HPDE6-E6E7 (cell line): ENCODE measurements at regions not wholly inside any gene's neighbourhood (a gene's known extent, or its start where the extent isn't known, plus 50 kb on each side); places are given as distances from the start of the nearest gene placed in this dataset.

Experiments
- DNase-seq: peaks from one replicate; pipeline ENCODE4 v3.0.0; 2011; ENCODE audit warnings: missing footprints; ENCODE audit errors: extremely low spot score

GRCh38 chr6:137734005-137734874, 132.8 kb upstream of the TNFAIP3 start:
- DNase-seq, result no peak

- DNase-seq, result no peak
These were observed 132.2 kb upstream of the TNFAIP3 start for GRCh38 chr6:137734875-137735182.

DNA sequence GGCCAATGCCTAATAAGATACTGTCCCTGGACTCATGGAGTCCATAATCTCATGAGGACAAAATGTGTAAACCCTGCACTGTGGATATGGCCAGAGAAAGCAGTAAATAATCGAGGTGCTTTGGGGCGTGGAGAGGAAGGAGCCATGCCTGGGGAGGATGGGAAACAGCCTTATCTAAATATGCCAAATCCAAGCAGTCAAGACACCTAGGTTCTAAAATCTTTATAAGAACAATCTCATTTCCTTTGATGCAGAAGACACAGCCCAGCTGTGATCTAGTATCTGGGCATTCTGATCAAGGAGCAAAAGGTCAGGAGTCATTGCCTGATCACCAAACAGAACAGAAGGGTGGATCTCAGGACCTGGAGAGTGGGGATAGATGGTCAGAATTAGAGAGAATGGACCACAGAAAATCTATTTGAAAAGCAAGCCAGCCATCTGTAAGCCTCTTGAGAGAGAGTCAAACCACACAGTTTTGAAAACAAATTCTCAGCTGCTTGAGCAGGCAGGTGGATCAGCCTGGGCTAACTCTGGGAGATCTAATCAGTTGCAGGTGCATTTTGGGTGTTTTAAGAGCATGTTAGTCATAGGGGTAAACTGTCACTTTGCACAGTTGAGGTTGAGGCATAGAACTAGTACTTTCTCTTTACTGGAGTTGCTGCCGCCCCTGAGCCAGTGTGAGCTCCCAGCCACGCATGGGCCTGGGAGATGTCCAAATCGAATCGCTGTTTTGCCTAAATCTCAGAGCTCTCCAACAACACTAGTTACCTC, 130.8 kb upstream of the TNFAIP3 start:
- DNase-seq, result no peak

DNA sequence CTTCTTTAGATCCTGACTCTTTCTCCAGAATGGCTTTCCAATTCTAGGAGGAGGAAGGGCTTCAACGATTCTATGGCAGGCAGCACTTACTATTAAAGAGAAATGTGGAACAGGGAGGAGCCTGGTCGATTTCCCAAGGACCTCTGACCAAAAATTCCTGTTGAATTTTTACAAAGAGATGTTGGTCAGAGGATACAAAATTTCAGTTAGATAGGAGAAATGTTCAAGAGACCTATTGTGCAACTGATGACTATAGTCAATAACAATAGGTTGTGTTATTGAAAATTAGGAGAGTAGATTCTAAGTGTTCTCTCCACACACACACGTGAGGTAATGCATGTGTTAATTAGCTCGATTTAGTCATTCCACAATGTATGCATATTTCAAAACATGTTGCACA, 130.1 kb upstream of the TNFAIP3 start:
- no peak for DNase-seq

DNA sequence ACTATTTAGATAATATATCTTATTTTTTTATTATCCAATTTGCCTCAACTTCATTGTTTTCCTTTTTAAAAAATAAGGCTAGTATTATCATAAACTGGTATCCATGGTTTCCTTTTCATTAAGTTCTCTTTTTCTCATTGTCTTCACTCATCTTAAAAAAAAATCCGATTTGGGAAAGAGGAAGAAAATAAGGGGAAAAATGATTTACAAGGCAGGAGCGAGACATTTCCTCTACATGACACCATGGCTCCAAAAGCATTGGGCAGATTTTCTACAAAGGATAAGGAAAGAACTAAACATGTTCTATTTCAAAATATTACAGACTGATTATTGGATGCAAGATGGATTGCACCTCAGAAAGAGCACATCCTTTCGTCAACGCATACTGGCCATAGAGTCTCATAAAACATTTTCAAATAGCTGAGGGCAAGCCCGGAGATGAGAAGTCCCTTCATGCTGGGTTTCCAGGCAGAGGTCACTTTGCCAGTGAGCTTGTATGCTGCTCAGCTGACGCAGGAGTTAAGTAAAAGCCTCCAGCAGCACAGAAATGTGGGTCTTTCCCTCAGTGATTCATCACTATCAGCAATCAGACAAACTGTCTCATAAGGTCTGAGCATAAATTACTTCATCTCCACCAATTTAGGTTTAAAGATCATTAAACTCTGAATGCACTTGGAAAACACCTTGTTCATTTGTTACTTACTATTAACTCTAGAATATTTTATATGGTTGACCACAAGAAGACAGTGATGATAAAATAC, 129.0 kb upstream of the TNFAIP3 start:
- no peak for DNase-seq

GRCh38 chr6:137738931-137739504, 128.0 kb upstream of the TNFAIP3 start:
- DNase-seq, result no peak

DNA sequence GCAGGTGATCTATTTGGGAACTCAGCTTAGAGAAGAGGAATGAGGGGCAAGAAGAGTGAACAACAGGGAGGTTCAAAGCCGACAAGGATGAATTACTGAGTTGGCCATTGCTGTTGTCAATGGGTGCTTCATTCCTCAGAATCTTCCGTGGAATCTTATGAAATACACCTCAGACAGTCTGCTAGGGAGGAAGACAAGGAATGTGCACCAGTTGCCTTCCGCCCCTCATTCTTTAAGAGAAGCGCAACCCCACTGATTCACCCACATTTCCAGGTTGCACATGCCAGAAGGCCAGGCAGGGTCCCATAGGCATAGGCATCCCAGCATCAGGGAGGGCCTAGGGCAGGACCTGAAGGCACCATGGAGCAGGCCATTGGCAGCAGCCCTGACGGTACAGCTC, 127.5 kb upstream of the TNFAIP3 start:
- no peak for DNase-seq

- DNase-seq, result no peak
These were observed 126.8 kb upstream of the TNFAIP3 start for GRCh38 chr6:137740091-137740755.

DNA sequence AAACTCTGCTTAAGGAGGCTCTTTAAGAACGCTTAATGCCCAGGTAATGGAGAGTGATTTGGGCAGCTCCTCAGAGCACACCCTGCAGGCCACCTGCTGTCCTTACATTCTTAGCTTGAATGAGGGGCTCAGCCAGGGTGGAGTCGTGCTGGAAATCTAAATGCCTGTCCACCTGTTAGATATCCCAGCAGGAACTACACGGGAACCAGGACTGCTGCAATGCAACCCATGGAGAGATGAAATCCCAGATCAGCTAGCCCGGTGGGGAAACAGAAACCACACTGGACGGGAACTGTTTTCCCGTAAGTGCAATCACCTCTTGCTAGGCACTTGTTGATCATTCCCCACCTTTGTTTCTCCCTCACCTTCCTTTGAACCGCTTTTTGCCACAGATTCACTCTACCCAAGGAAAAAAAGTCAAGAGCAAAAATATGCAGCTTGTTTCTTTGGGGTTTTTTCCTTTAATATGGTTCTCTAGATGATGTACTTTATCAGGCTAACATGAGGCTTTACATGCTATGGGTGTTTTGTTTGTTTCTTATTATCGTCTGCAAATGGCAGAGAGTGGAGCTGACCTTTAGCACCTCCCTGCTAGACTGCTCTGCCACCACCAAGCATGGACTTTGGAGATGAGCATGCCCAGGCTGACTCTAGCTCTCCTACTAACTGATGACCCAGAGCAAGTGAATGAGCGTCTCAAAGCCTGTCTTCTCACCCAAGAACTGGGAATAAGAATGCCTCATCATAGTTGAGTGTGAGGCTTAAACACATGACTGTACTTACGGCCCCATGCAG, 125.9 kb upstream of the TNFAIP3 start:
- no peak for DNase-seq

GRCh38 chr6:137743493-137743892, 123.6 kb upstream of the TNFAIP3 start:
- DNase-seq, result no peak

DNA sequence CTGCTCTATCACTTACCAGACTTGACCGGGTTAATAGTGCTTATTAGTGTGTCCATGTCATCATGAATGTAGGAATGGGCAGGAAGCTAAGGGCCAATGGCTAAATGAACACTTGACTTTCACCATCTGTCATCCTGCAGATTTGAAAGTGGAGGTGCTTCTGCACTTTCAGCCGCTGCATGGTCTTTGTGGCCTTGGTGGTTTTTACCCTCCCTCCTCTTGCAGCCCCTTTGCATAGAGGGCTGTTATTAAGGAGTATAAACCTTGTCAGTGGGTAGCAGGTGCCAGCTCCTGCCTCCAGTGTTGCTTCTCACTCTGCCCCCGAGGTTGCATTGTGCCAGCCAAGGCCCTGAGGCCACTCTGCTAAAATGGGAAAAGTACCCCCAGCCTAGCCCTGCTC, 122.2 kb upstream of the TNFAIP3 start:
- no peak for DNase-seq

DNA sequence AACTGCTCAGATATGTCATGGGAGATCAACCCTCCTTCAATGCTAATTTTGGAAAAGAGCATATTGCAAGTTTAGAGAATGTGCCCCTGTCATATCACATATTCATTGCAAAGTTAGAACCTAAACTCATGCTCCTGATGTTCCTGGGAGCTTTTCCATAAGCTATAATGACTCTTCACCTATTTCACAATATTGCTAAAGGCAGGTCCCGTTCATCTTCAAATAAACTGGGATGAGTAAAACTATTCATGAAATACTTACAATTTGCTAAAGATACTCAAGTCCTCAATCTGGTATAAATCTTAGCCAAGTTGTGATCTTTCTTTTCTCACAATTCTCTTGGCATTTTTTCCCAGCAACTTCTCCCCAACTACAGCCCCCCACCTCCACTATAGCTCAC, 121.7 kb upstream of the TNFAIP3 start:
- DNase-seq, result no peak

GRCh38 chr6:137746264-137746663, 120.8 kb upstream of the TNFAIP3 start:
- no peak for DNase-seq

DNA sequence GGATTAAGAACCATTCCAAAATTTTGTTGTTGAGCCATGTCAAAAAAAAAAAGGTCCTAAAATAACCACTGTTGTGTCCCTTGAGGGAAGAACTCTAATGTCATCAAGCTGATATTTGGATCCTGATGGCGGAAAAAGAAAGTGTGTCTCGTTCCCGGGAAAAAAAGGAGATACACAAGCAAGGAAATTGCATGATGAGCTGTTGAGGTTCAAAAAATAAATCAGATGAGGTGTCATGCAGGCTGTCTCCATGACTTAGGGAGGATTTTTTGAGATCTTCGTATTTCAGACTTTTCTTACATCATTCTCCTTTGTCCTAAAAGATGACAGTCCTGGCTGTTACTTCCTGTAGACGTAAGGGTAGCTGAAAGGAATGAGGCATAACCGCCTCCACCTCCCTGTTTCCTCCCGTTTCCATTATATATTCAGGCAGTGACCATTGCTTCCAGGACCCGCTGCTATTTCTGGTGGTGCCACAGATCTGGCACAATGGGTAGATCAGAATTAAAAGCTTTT, 117.3 kb upstream of the TNFAIP3 start:
- no peak for DNase-seq

- DNase-seq, result no peak
These were observed 116.8 kb upstream of the TNFAIP3 start for GRCh38 chr6:137750297-137750696.

DNA sequence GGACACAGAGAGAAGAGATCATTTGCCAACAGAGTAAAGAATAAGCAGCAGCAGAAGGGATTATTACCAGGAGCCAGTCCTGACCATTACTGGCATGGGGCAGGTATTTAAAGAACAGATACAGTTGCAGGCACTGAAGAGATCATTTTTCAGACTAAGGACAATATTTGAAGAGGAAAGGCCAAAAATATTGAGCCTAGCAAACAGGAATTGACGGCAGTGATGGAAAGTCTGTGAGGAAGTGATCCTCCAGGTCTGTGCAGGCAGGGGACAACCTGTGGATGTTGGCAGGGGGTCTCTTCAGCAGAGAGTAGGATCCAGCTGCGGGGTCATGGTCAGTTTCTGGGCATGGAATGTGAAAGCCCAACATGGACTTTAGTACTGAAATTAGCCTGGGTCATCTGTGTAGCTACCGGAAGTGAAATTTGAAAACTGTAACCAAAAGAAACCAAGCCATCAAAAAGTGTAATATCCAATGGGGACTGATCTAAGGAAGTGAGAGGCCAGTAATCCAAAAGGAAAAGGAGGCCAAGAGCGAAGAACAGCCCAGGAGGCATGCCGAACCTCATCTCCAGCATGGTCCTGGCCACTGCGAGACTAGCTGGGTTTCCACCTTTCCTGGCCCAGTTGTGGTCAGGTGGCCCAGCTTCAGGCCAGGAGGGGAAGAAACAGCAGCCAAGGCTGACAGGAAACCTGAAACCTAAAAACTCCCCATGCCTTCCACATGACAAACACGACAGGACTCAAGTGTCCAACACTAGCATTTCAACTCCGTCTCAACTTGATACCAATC, 115.1 kb upstream of the TNFAIP3 start:
- no peak for DNase-seq

- DNase-seq, result no peak
These were observed 112.7 kb upstream of the TNFAIP3 start for GRCh38 chr6:137754366-137754765.

DNA sequence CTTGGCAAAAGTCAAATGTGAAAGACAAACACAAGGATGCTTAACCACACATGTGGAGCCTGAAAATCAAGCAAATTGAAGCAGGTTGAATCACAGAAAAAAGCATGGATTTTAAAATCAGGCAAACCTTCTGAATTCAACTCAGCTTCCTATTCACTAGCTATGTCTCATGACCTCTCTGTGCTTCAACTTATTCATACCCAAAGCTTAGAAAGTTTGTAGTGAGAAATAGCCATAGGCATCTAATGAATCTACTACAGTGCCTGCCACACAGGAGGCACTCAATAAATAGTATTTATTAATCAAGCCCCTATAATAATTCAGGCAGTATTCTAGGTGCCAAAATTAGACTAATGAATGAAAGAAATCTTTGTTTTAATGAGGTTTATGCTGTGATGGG, 112.2 kb upstream of the TNFAIP3 start:
- no peak for DNase-seq

DNA sequence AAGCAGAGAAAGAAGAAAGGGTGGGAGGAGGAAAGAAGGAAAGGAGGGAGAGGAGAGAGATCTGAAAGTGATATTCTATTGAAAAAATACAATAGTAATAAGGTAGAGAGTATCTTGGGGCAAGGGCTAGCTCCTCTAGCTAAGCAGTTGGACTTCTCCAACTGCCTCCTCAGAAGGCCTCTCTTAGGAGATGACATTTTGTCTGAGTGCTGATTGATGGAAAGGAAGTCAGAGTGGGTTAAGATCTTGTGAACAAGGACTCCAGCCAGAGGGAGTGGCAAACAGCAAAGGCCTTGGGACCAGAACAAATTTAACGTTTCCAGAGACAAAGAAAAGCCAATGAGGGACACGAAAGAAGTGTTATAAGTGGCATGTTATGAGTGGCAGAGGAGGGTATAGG, 111.8 kb upstream of the TNFAIP3 start:
- no peak for DNase-seq

DNA sequence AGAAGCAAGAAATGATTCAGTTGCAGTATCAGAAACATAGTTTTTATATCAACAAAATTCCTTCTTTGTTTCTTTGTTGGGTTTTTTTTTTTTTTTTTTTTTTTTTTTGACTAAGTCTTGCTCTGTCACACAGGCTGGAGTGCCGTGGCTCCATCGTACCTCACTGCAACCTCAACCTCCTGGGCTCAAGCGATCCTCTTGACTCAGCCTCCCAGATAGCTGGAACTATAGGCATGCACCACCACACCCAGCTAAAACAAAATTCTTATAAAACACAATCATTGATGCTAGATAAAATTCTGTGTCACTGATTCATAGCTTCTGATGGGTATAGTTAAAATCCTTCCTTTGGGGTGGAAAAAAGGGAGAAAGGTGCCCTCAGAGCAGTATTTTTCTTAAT, 110.3 kb upstream of the TNFAIP3 start:
- no peak for DNase-seq
